Astrocyte (in vitro differentiated cells and primary cell): ENCODE measurements at regions not wholly inside any gene's neighbourhood (a gene's known extent, or its start where the extent isn't known, plus 50 kb on each side); places are given as distances from the start of the nearest gene placed in this dataset.
A peak's percentile ranks its signal among the peaks of the same experiment; 100 is the strongest.

Experiments
- DNase-seq: peaks from one replicate; pipeline ENCODE4 v3.0.0-alpha.2; 2010; ENCODE audit warnings: low read depth
- FAIRE-seq: peaks from 2 replicates; lab custom pipeline; 2011; peaks lifted over from hg19 to GRCh38; lab: Jason Lieb, UNC
- H2AFZ ChIP-seq: 2 replicates; pipeline ENCODE4 v1.6.0; 2012; ENCODE audit warnings: low read depth, low read length, inconsistent platforms
- H3K27ac ChIP-seq: 2 replicates; pipeline ENCODE4 v1.5.1; 2011; ENCODE audit warnings: low read depth, low read length, inconsistent platforms
- H3K27me3 ChIP-seq: 2 replicates; pipeline ENCODE4 v1.6.0; 2011; ENCODE audit warnings: low read length, inconsistent platforms; ENCODE audit not compliant: insufficient read depth
- H3K36me3 ChIP-seq: 2 replicates; pipeline ENCODE4 v1.5.1; 2011; ENCODE audit warnings: low read length, inconsistent platforms; ENCODE audit not compliant: insufficient read depth
- H3K4me1 ChIP-seq: 2 replicates; pipeline ENCODE4 v1.5.1; 2011; ENCODE audit warnings: low read length, inconsistent platforms; ENCODE audit not compliant: insufficient read depth
- H3K4me2 ChIP-seq: 2 replicates; pipeline ENCODE4 v1.6.0; 2012; ENCODE audit warnings: low read length, inconsistent platforms
- H3K4me3 ChIP-seq: 2 replicates; pipeline ENCODE4 v1.5.1; 2011; ENCODE audit warnings: low read depth, mild to moderate bottlenecking, low read length, inconsistent platforms; ENCODE audit not compliant: insufficient read depth
- H3K79me2 ChIP-seq: 2 replicates; pipeline ENCODE4 v1.6.0; 2012; ENCODE audit warnings: mild to moderate bottlenecking, low read length, inconsistent platforms; ENCODE audit not compliant: insufficient read depth
- H3K9ac ChIP-seq: 2 replicates; pipeline ENCODE4 v1.6.0; 2012; ENCODE audit warnings: mild to moderate bottlenecking, low read length, inconsistent platforms
- H3K9me3 ChIP-seq: 2 replicates; pipeline ENCODE4 v1.5.1; 2012; ENCODE audit warnings: low read depth, mild to moderate bottlenecking, low read length, inconsistent platforms; ENCODE audit not compliant: insufficient read depth
- H4K20me1 ChIP-seq: 2 replicates; pipeline ENCODE4 v1.6.0; 2012; ENCODE audit warnings: low read length, inconsistent platforms; ENCODE audit not compliant: insufficient read depth
- H3K27ac Mint-ChIP-seq: one replicate; pipeline ENCODE4 v1.8.0; 2021; ENCODE audit warnings: mild to moderate bottlenecking, mixed read lengths; ENCODE audit not compliant: unreplicated experiment
- H3K27me3 Mint-ChIP-seq: one replicate; pipeline ENCODE4 v1.8.0; 2021; ENCODE audit warnings: low read depth, mixed read lengths; ENCODE audit not compliant: unreplicated experiment
- H3K36me3 Mint-ChIP-seq: one replicate; pipeline ENCODE4 v1.8.0; 2021; ENCODE audit warnings: low read depth, mixed read lengths; ENCODE audit not compliant: unreplicated experiment
- H3K4me1 Mint-ChIP-seq: one replicate; pipeline ENCODE4 v1.8.0; 2021; ENCODE audit warnings: low read depth, mixed read lengths; ENCODE audit not compliant: unreplicated experiment
- H3K4me3 Mint-ChIP-seq: one replicate; pipeline ENCODE4 v1.8.0; 2021; ENCODE audit warnings: mild to moderate bottlenecking, moderate library complexity, mixed read lengths; ENCODE audit not compliant: unreplicated experiment
- H3K9me3 Mint-ChIP-seq: one replicate; pipeline ENCODE4 v1.8.0; 2021; ENCODE audit warnings: mild to moderate bottlenecking, mixed read lengths; ENCODE audit not compliant: unreplicated experiment
- CTCF ChIP-seq: IDR thresholded peaks from 2 replicates; pipeline ENCODE4 v1.5.1; 2011; ENCODE audit warnings: low read depth, mild to moderate bottlenecking, inconsistent platforms, low read length, moderate library complexity; ENCODE audit not compliant: insufficient read depth
- EZH2 ChIP-seq: IDR thresholded peaks from 2 replicates; pipeline ENCODE4 v1.6.1; 2012; ENCODE audit warnings: mild to moderate bottlenecking, low read length, inconsistent platforms; ENCODE audit not compliant: insufficient read depth

DNA sequence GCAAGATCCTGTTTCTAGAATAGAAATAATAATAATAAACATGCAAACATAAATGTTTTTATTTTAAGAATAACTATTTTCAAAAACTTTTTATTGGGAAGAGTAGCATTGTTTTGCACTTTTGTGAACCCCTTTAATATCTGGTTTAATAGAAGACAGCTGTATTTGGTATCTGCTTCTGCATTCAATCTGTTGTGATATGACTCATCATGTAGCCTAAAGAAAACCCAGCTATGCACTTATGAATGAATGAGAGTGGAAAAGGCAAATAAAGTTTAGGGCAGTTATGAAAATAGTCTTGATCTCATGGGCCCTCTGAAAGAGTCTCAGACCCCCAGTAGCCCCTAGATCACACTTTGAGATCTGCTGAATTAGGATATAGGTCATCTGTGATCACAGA lies 100.4 kb upstream of the PPP2R3A start:
- Mint-ChIP-seq H3K4me1 (peaks cover 4% of the 10 kb centered on the region), H3K9me3 (peaks cover 2% of the 10 kb centered on the region), H3K36me3 (no peaks in the 10 kb centered on the region), H3K27me3 (no peaks in the 10 kb centered on the region), H3K27ac (no peak overlapping the region), H3K4me3 (no peak overlapping the region)
- Histone ChIP-seq H3K4me2 (peak overlapping the region; percentile 19), H3K79me2 (no peaks in the 10 kb centered on the region), H3K27ac (no peak overlapping the region), H3K9me3 (no peaks in the 10 kb centered on the region), H4K20me1 (no peaks in the 10 kb centered on the region), H3K9ac (no peak overlapping the region), H3K4me3 (no peak overlapping the region), H3K36me3 (no peaks in the 10 kb centered on the region), H3K27me3 (no peaks in the 10 kb centered on the region), H2AFZ (no peak overlapping the region), H3K4me1 (no peaks in the 10 kb centered on the region)
- TF ChIP-seq EZH2 (no peak), CTCF (no peak)
- peak; percentile 23 for DNase-seq
- no peak for FAIRE-seq

DNA sequence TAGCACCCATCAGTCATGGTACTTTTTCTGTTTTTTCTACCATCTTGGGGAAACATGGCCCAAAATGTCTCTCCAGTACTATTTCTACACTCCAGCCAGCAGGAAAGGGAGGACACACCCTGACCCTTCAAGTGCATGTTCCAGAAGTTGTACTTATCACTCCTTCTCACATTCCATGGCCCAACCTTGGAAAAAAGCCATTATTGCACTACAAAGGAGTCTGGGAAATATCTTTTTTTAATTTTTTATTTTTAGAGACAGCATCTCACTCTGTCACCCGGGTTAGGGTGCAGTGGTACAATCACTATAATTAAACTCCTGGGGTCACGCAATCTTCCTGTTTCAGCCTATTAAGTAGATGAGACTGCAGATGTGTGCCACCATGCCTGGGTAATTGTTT lies 100.0 kb upstream of the PPP2R3A start:
- Histone ChIP-seq H3K79me2 (no peaks in the 10 kb centered on the region), H2AFZ (no peak overlapping the region), H3K4me3 (no peak overlapping the region), H3K27me3 (no peaks in the 10 kb centered on the region), H3K9me3 (no peaks in the 10 kb centered on the region), H3K9ac (no peak overlapping the region), H3K4me2 (peak overlapping the region; percentile 19), H3K36me3 (no peaks in the 10 kb centered on the region), H3K27ac (no peak overlapping the region), H3K4me1 (no peaks in the 10 kb centered on the region), H4K20me1 (no peaks in the 10 kb centered on the region)
- Mint-ChIP-seq H3K4me1 (peaks cover 4% of the 10 kb centered on the region), H3K9me3 (peaks cover 2% of the 10 kb centered on the region), H3K27ac (no peak overlapping the region), H3K27me3 (no peaks in the 10 kb centered on the region), H3K36me3 (no peaks in the 10 kb centered on the region), H3K4me3 (no peak overlapping the region)
- FAIRE-seq (no peak), DNase-seq (peak; percentile 21)
- TF ChIP-seq EZH2 = no peak
- TF ChIP-seq CTCF = no peak

GRCh38 chr3:135867911-135868310 lies 97.6 kb upstream of the PPP2R3A start:
- H3K36me3 Mint-ChIP-seq = no peaks in the 10 kb centered on the region
- no peak overlapping the region for H3K27ac ChIP-seq
- no peaks in the 10 kb centered on the region for H3K4me1 ChIP-seq
- no peak overlapping the region for H3K4me3 Mint-ChIP-seq
- no peak overlapping the region for H3K27ac Mint-ChIP-seq
- no peak overlapping the region for H2AFZ ChIP-seq
- no peak for TF ChIP-seq EZH2
- no peak for TF ChIP-seq CTCF
- no peaks in the 10 kb centered on the region for H3K36me3 ChIP-seq
- H3K4me3 ChIP-seq = no peak overlapping the region
- DNase-seq (no peak), FAIRE-seq (no peak)
- no peaks in the 10 kb centered on the region for H4K20me1 ChIP-seq
- peaks cover 2% of the 10 kb centered on the region for H3K9me3 Mint-ChIP-seq
- H3K4me1 Mint-ChIP-seq = peaks cover 4% of the 10 kb centered on the region
- H3K9ac ChIP-seq = no peak overlapping the region
- H3K9me3 ChIP-seq = no peaks in the 10 kb centered on the region
- no peak overlapping the region for H3K4me2 ChIP-seq
- no peaks in the 10 kb centered on the region for H3K27me3 Mint-ChIP-seq
- H3K27me3 ChIP-seq = no peaks in the 10 kb centered on the region
- no peaks in the 10 kb centered on the region for H3K79me2 ChIP-seq
